Esophagus mucosa (tissue), 1 donor: ENCODE measurements at regions not wholly inside any gene's neighbourhood (a gene's known extent, or its start where the extent isn't known, plus 50 kb on each side); places are given as distances from the start of the nearest gene placed in this dataset.
A peak's percentile ranks its signal among the peaks of the same experiment; 100 is the strongest.
"Not testable (repeated sequence)": the region's sequence is repeated elsewhere in the genome, so short reads cannot be mapped to it uniquely, and the experiment has no call there.

Source experiments
- ATAC-seq: fragments of 200-7000 bp; cut with Tn5 transposase; one replicate; pipeline ENCODE4 v1.9.1; 2020
- donor health status: DM: yes; HTN: yes; CAD: no.

GRCh38 chr12:131442337-131442918 is 268.5 kb upstream of the SFSWAP start:
- ATAC-seq, result no peak

- ATAC-seq, result no peak
Observed at GRCh38 chr12:131443019-131444000, 267.6 kb upstream of the SFSWAP start.

- no peak for ATAC-seq
Observed at GRCh38 chr12:131444220-131445164, 266.4 kb upstream of the SFSWAP start.

GRCh38 chr12:131445184-131445774 is 265.6 kb upstream of the SFSWAP start:
- no peak for ATAC-seq

- no peak for ATAC-seq
Observed at GRCh38 chr12:131445795-131446194, 265.1 kb upstream of the SFSWAP start.

GRCh38 chr12:131447636-131448035 is 263.3 kb upstream of the SFSWAP start:
- ATAC-seq, result not testable (repeated sequence)

- ATAC-seq, result no peak
Observed at GRCh38 chr12:131448254-131448795, 262.6 kb upstream of the SFSWAP start.

- no peak for ATAC-seq
Observed at GRCh38 chr12:131449027-131449426, 261.9 kb upstream of the SFSWAP start.

GRCh38 chr12:131452444-131452860 is 258.4 kb upstream of the SFSWAP start:
- ATAC-seq, result peak; percentile 81

GRCh38 chr12:131454418-131455217 is 256.3 kb upstream of the SFSWAP start:
- peak; percentile 68 for ATAC-seq

GRCh38 chr12:131455218-131455506 is 255.7 kb upstream of the SFSWAP start:
- no peak for ATAC-seq

GRCh38 chr12:131455581-131456110 is 255.2 kb upstream of the SFSWAP start:
- no peak for ATAC-seq

GRCh38 chr12:131456301-131457027 is 254.4 kb upstream of the SFSWAP start:
- no peak for ATAC-seq

GRCh38 chr12:131457028-131457310 is 253.9 kb upstream of the SFSWAP start:
- no peak for ATAC-seq

GRCh38 chr12:131457331-131458047 is 253.4 kb upstream of the SFSWAP start:
- no peak for ATAC-seq

GRCh38 chr12:131458048-131458374 is 252.9 kb upstream of the SFSWAP start:
- ATAC-seq, result no peak

- no peak for ATAC-seq
Observed at GRCh38 chr12:131458931-131459772, 251.7 kb upstream of the SFSWAP start.

GRCh38 chr12:131459773-131460365 is 251.0 kb upstream of the SFSWAP start:
- no peak for ATAC-seq

- no peak for ATAC-seq
Observed at GRCh38 chr12:131460520-131460919, 250.4 kb upstream of the SFSWAP start.
